PC-3 (cell line): ENCODE measurements at regions not wholly inside any gene's neighbourhood (a gene's known extent, or its start where the extent isn't known, plus 50 kb on each side); places are given as distances from the start of the nearest gene placed in this dataset.

Source experiments
- ATAC-seq: fragments of 200-7000 bp; cut with Tn5 transposase; 2 replicates; pipeline ENCODE4 v1.9.1; 2020; ENCODE audit warnings: mild to moderate bottlenecking, moderate library complexity
- BruUV-seq: library from RNA; stranded (reverse); fragments of 400-500 nt; replicated peaks from 2 replicates; lab custom pipeline; 2021; lab: Mats Ljungman, UMichigan
- CTCF ChIA-PET: fragments of 300-600 bp; sonication (Branson Sonifier 250); formaldehyde crosslinking; loops from one replicate; lab custom pipeline; 2022; ENCODE audit warnings: antibody characterized with exemption; lab: Charles Lee
- POLR2A ChIA-PET: fragments of 300-600 bp; sonication (Branson Sonifier 250); formaldehyde crosslinking; loops from one replicate; lab custom pipeline; 2022; ENCODE audit warnings: antibody characterized with exemption; ENCODE audit not compliant: unreplicated experiment; lab: Charles Lee
- DNase-seq: peaks from one replicate; pipeline ENCODE4 v3.0.0-alpha.2; 2015
- H2AFZ ChIP-seq: fragments of 300-600 bp; sonication (generic); 2 replicates; pipeline ENCODE4 v1.6.0; 2016; ENCODE audit warnings: antibody characterized with exemption, low read length
- H3F3A ChIP-seq: fragments of 300-600 bp; sonication (generic); one replicate; pipeline ENCODE4 v1.6.0; 2017; ENCODE audit warnings: antibody characterized with exemption, low read length, control low read depth, mild to moderate bottlenecking; ENCODE audit not compliant: unreplicated experiment
- H3K27ac ChIP-seq: fragments of 300-600 bp; sonication (generic); 2 replicates; pipeline ENCODE4 v1.5.1; 2016; ENCODE audit warnings: mild to moderate bottlenecking, low read length
- H3K27me3 ChIP-seq: fragments of 300-600 bp; sonication (generic); 2 replicates; pipeline ENCODE4 v1.6.1; 2016; ENCODE audit warnings: low read length, mixed read lengths
- H3K36me3 ChIP-seq: fragments of 300-600 bp; sonication (generic); 2 replicates; pipeline ENCODE4 v1.6.1; 2016; ENCODE audit warnings: low read depth, mixed run types, low read length, mixed read lengths
- H3K4me1 ChIP-seq: fragments of 300-600 bp; sonication (generic); 2 replicates; pipeline ENCODE4 v1.5.1; 2016; ENCODE audit warnings: low read length; ENCODE audit not compliant: insufficient read depth
- H3K4me2 ChIP-seq: fragments of 300-600 bp; sonication (generic); 2 replicates; pipeline ENCODE4 v1.6.0; 2016; ENCODE audit warnings: low read length
- H3K4me3 ChIP-seq: fragments of 300-600 bp; sonication (generic); 2 replicates; pipeline ENCODE4 v1.5.1; 2016; ENCODE audit warnings: mild to moderate bottlenecking, low read length, mixed read lengths
- H3K79me2 ChIP-seq: fragments of 300-600 bp; sonication (generic); 2 replicates; pipeline ENCODE4 v1.6.1; 2017; ENCODE audit warnings: low read length, mixed read lengths
- H3K9ac ChIP-seq: fragments of 300-600 bp; sonication (generic); 2 replicates; pipeline ENCODE4 v1.6.0; 2016; ENCODE audit warnings: mild to moderate bottlenecking, low read length
- H3K9me2 ChIP-seq: fragments of 300-600 bp; sonication (generic); replicated peaks from 2 replicates; pipeline ENCODE4 v1.6.1; 2016; ENCODE audit warnings: mixed run types, low read length, mixed read lengths
- H3K9me3 ChIP-seq: fragments of 300-600 bp; sonication (generic); 2 replicates; pipeline ENCODE4 v1.6.1; 2016; ENCODE audit warnings: low read length, mixed read lengths
- H4K20me1 ChIP-seq: fragments of 300-600 bp; sonication (generic); 2 replicates; pipeline ENCODE4 v1.6.1; 2016; ENCODE audit warnings: low read length, mixed read lengths
- EZH2 ChIP-seq: fragments of 300-600 bp; sonication (generic); IDR thresholded peaks from one replicate; pipeline ENCODE4 v1.6.1; 2017; ENCODE audit warnings: antibody characterized with exemption, mild to moderate bottlenecking, low read length; ENCODE audit not compliant: unreplicated experiment
- EZH2phosphoT487 ChIP-seq: fragments of 300-600 bp; sonication (generic); IDR thresholded peaks from 2 replicates; pipeline ENCODE4 v1.6.1; 2018; ENCODE audit warnings: mild to moderate bottlenecking, antibody characterized with exemption, low read length, borderline replicate concordance
- intact Hi-C: fragments of 100-400 bp; cut with micrococcal nuclease; formaldehyde crosslinking; loops from 2 replicates; pipeline ENCODE4 v1.9.0; 2023
- TF ChIP-seq, protein P1 (sequence below): fragments of 300-600 bp; sonication (generic); conservative IDR thresholded peaks from 2 replicates; pipeline ENCODE4 v1.5.1; 2017; ENCODE audit warnings: antibody characterized with exemption, low read depth, mild to moderate bottlenecking, low read length

DNA sequence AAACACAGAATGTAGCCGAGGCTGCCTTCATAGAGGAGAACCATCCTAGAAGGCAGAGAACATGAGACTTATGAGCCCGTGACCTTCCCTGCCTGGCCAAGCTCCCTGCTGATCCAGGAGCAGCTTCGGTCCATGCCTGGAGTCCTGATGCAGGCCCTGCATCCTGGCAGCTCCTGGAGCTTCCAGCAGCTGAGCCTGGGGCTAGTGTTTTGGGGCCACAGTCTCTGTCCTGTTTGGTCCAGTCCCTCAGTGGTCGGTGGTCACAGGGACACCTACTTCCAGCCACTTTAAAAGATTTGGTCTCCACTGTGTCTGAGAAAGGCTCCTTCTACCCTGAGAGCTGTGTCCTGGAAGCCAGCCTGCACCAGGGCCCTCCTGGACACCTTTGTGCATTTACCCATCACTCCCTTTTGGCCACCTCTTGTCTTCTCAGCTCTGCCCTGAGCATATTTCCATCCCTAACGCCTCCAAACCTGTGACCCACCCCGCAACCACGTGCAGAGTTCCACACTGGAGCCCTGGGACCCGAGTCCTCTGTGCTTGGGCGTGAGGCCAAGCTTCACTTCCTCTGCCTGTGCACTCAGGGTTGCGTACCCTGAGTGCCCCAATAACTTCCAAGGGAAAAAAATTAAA, 315.2 kb upstream of the ZNF32 start:
- Histone ChIP-seq H3K9ac (no peak overlapping the region), H3K79me2 (no peaks in the 10 kb centered on the region), H3K4me1 (no peaks in the 10 kb centered on the region), H3K27me3 (peaks cover 50% of the 10 kb centered on the region), H4K20me1 (no peaks in the 10 kb centered on the region), H2AFZ (no peak overlapping the region), H3K9me2 (no peaks in the 10 kb centered on the region), H3K9me3 (0 out of 2 replicates have a peak, but pooled peaks cover under 1% of the 10 kb centered on the region), H3K27ac (no peak overlapping the region), H3K36me3 (no peaks in the 10 kb centered on the region), H3K4me3 (no peak overlapping the region), H3K4me2 (no peak overlapping the region), H3F3A (no peaks in the 10 kb centered on the region)
- TF ChIP-seq, protein P1, sequence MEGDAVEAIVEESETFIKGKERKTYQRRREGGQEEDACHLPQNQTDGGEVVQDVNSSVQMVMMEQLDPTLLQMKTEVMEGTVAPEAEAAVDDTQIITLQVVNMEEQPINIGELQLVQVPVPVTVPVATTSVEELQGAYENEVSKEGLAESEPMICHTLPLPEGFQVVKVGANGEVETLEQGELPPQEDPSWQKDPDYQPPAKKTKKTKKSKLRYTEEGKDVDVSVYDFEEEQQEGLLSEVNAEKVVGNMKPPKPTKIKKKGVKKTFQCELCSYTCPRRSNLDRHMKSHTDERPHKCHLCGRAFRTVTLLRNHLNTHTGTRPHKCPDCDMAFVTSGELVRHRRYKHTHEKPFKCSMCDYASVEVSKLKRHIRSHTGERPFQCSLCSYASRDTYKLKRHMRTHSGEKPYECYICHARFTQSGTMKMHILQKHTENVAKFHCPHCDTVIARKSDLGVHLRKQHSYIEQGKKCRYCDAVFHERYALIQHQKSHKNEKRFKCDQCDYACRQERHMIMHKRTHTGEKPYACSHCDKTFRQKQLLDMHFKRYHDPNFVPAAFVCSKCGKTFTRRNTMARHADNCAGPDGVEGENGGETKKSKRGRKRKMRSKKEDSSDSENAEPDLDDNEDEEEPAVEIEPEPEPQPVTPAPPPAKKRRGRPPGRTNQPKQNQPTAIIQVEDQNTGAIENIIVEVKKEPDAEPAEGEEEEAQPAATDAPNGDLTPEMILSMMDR, result no peak
- TF ChIP-seq EZH2 (no peak), EZH2phosphoT487 (no peak)
- POLR2A ChIA-PET, result no interaction called here
- intact Hi-C loops, result no loop called here
- no TSS peak for BruUV-seq
- DNase-seq (no peak), ATAC-seq (no peak)
- CTCF ChIA-PET, result no interaction called here

DNA sequence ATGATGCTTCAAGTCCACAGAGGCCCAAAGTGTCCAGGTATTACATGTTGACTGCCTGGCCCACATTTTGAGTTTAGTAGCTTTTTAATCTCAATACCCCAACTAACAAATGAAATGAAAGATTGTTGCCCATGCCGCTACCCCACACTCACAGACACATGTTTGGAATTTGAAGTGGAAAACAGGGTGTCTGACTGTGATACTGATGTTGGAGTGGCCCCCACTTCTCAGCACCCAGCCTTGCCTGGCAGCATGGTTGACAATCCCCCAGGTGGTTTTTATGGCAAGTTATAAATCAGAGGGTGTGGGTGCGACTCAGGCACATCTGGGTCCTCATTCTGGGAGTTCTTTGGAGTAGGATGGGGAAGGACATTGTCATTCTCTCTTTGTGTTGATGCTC, 314.7 kb upstream of the ZNF32 start:
- DNase-seq, result no peak
- H3K36me3 ChIP-seq, result no peaks in the 10 kb centered on the region

More for the DNA sequence above, 314.7 kb upstream of the ZNF32 start:
- no peak for ATAC-seq
- Histone ChIP-seq H2AFZ (no peak overlapping the region), H3K27me3 (peaks cover 48% of the 10 kb centered on the region), H3K4me2 (no peak overlapping the region), H3K27ac (no peak overlapping the region), H4K20me1 (no peaks in the 10 kb centered on the region), H3F3A (no peaks in the 10 kb centered on the region), H3K79me2 (no peaks in the 10 kb centered on the region), H3K4me3 (no peak overlapping the region), H3K9ac (no peak overlapping the region), H3K9me3 (no peaks in the 10 kb centered on the region), H3K9me2 (no peaks in the 10 kb centered on the region), H3K4me1 (no peaks in the 10 kb centered on the region)
- POLR2A ChIA-PET, result no interaction called here
- CTCF ChIA-PET, result no interaction called here
- no peak for TF ChIP-seq EZH2phosphoT487
- TF ChIP-seq, protein P1, result no peak
- no peak for TF ChIP-seq EZH2
- intact Hi-C loops, result no loop called here
- BruUV-seq, result no TSS peak
